SU-DHL-6 (cell line): ENCODE measurements at regions not wholly inside any gene's neighbourhood (a gene's known extent, or its start where the extent isn't known, plus 50 kb on each side); places are given as distances from the start of the nearest gene placed in this dataset.

Source experiments
- H2AFZ ChIP-seq: fragments of 200-600 bp; sonication (generic); 2 replicates; pipeline ENCODE4 v1.6.1; 2014; ENCODE audit warnings: low read depth, mild to moderate bottlenecking, moderate library complexity, mixed read lengths, antibody characterized with exemption, low read length; ENCODE audit not compliant: severe bottlenecking
- H3F3A ChIP-seq: fragments of 200-600 bp; shearing (Covaris generic); 2 replicates; pipeline ENCODE4 v1.6.0; 2016; ENCODE audit warnings: antibody characterized with exemption, mild to moderate bottlenecking; ENCODE audit not compliant: insufficient read depth
- H3K27ac ChIP-seq: fragments of 200-600 bp; sonication (generic); 2 replicates; pipeline ENCODE4 v1.5.1; 2016; ENCODE audit warnings: low read depth, mild to moderate bottlenecking, low read length, moderate library complexity, mixed read lengths
- H3K27me3 ChIP-seq: fragments of 200-600 bp; sonication (generic), shearing (Covaris generic); 2 replicates; pipeline ENCODE4 v1.6.0; 2014; ENCODE audit warnings: mild to moderate bottlenecking, low read length
- H3K36me3 ChIP-seq: fragments of 200-600 bp; sonication (generic); 2 replicates; pipeline ENCODE4 v1.6.1; 2014; ENCODE audit warnings: mild to moderate bottlenecking, low read length, mixed read lengths
- H3K4me2 ChIP-seq: fragments of 300-600, 200-600 bp; shearing (Covaris generic), sonication (generic); 2 replicates; pipeline ENCODE4 v1.6.0; 2014; ENCODE audit warnings: low read length, low read depth, mild to moderate bottlenecking; ENCODE audit not compliant: poor library complexity, severe bottlenecking
- H3K4me3 ChIP-seq: fragments of 200-600 bp; sonication (generic); 2 replicates; pipeline ENCODE4 v1.5.1; 2014; ENCODE audit warnings: antibody characterized with exemption, low read length, mild to moderate bottlenecking, mixed read lengths; ENCODE audit not compliant: insufficient read depth, poor library complexity, severe bottlenecking
- H3K79me2 ChIP-seq: fragments of 200-600 bp; sonication (generic); 2 replicates; pipeline ENCODE4 v1.6.1; 2014; ENCODE audit warnings: mild to moderate bottlenecking, low read length, moderate library complexity; ENCODE audit not compliant: insufficient read depth
- H3K9ac ChIP-seq: fragments of 200-600 bp; sonication (generic); 2 replicates; pipeline ENCODE4 v1.7.0; 2014; ENCODE audit warnings: mild to moderate bottlenecking, low read length
- H3K9me2 ChIP-seq: fragments of 200-600 bp; sonication (generic); replicated peaks from 2 replicates; pipeline ENCODE4 v1.6.1; 2014; ENCODE audit warnings: low read length; ENCODE audit not compliant: insufficient read depth
- H3K9me3 ChIP-seq: fragments of 200-600 bp; sonication (generic); 2 replicates; pipeline ENCODE4 v1.6.1; 2014; ENCODE audit warnings: low read length, mixed read lengths; ENCODE audit not compliant: insufficient read depth
- H4K20me1 ChIP-seq: fragments of 200-600 bp; sonication (generic); 2 replicates; pipeline ENCODE4 v1.6.1; 2014; ENCODE audit warnings: low read depth, mild to moderate bottlenecking, antibody characterized with exemption, low read length, moderate library complexity, mixed read lengths
- EZH2phosphoT487 ChIP-seq: fragments of 200-600 bp; sonication (generic), shearing (Covaris generic); conservative IDR thresholded peaks from 2 replicates; pipeline ENCODE4 v1.6.1; 2018; ENCODE audit warnings: mild to moderate bottlenecking, antibody characterized with exemption, low read length, moderate library complexity, mixed read lengths
- TF ChIP-seq, protein P1 (sequence below): fragments of 200-600 bp; sonication (generic); IDR thresholded peaks from one replicate; pipeline ENCODE4 v1.5.1; 2017; ENCODE audit warnings: antibody characterized with exemption, mild to moderate bottlenecking, low read length, moderate library complexity; ENCODE audit not compliant: insufficient read depth, poor library complexity, severe bottlenecking

DNA sequence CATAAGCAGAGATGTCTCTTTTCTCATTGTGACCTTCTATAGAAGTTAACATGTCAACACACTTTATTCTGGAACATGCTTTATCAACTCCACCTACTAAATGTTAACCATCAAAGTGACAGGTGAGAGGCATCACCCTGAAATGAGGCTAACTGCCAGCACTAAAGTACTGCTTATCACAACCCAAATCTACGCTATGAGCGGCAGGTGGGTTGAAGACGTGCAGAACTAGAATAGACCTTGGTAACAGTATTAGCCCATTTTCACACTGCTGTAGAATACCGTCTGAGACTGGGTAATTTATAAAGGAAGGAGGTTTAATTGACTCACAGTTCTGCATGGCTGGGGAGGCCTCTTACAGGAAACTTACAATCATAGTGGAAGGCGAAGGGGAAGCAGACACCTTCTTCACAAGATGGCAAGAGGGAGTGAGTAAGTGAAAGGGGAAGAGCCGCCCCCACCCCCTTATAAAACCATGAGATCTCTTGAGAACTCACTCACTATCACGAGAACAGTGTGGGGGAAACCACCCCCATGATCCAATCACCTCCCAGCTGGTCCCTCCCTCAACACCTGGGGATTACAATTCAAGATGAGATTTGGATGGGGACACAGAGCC is 359.0 kb downstream of the SEC23A start:
- no peak overlapping the region for H3K9ac ChIP-seq
- H4K20me1 ChIP-seq: no peaks in the 10 kb centered on the region
- no peak overlapping the region for H2AFZ ChIP-seq
- H3K27ac ChIP-seq: no peak overlapping the region
- no peaks in the 10 kb centered on the region for H3F3A ChIP-seq
- TF ChIP-seq, protein P1, sequence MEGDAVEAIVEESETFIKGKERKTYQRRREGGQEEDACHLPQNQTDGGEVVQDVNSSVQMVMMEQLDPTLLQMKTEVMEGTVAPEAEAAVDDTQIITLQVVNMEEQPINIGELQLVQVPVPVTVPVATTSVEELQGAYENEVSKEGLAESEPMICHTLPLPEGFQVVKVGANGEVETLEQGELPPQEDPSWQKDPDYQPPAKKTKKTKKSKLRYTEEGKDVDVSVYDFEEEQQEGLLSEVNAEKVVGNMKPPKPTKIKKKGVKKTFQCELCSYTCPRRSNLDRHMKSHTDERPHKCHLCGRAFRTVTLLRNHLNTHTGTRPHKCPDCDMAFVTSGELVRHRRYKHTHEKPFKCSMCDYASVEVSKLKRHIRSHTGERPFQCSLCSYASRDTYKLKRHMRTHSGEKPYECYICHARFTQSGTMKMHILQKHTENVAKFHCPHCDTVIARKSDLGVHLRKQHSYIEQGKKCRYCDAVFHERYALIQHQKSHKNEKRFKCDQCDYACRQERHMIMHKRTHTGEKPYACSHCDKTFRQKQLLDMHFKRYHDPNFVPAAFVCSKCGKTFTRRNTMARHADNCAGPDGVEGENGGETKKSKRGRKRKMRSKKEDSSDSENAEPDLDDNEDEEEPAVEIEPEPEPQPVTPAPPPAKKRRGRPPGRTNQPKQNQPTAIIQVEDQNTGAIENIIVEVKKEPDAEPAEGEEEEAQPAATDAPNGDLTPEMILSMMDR: no peak
- no peaks in the 10 kb centered on the region for H3K9me2 ChIP-seq
- no peaks in the 10 kb centered on the region for H3K9me3 ChIP-seq
- H3K4me3 ChIP-seq: no peak overlapping the region
- no peak overlapping the region for H3K4me2 ChIP-seq
- no peaks in the 10 kb centered on the region for H3K79me2 ChIP-seq
- no peaks in the 10 kb centered on the region for H3K27me3 ChIP-seq
- H3K36me3 ChIP-seq: no peaks in the 10 kb centered on the region

DNA sequence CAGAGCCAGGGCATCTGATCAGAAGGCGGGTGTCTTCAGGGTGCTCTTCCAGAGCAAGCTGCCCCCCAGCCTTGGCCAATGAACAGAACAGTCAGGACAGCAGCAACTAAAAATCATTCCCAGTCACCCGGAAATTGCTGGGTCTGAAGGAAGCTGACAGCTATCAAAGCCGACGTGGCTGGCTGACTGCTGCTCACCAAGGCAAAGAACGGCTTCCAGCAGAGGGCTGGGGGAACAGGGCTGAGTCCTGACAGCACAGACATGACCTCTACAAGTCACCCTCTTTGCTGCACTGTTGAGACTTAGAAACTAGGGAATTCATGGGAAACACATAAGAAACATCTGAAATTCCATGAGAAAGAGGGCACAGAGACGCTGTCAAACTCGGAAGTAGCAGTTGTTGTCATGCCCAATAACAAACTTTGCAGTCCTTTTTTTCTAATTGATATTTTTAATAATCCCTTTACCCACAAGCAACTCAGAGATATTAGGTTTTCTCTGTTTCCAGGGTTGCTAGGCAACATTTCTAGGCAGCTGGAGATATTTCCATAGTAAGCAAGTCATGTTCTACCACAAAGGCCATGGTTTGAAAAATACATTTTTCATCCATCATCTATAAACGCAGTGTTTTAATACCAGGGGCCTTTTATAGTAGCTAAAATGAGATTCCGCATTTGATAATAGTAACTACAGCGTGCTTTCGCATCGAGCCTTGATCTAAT is 365.2 kb downstream of the SEC23A start:
- Histone ChIP-seq H3K4me2 (no peak overlapping the region), H3K9me3 (no peaks in the 10 kb centered on the region), H3K36me3 (no peaks in the 10 kb centered on the region), H3F3A (no peaks in the 10 kb centered on the region), H3K27ac (no peak overlapping the region), H3K27me3 (no peaks in the 10 kb centered on the region), H3K79me2 (no peaks in the 10 kb centered on the region), H3K4me3 (no peak overlapping the region), H4K20me1 (no peaks in the 10 kb centered on the region), H3K9me2 (no peaks in the 10 kb centered on the region), H3K9ac (no peak overlapping the region), H2AFZ (no peak overlapping the region)
- TF ChIP-seq, protein P1: no peak
- no peak for TF ChIP-seq EZH2phosphoT487

DNA sequence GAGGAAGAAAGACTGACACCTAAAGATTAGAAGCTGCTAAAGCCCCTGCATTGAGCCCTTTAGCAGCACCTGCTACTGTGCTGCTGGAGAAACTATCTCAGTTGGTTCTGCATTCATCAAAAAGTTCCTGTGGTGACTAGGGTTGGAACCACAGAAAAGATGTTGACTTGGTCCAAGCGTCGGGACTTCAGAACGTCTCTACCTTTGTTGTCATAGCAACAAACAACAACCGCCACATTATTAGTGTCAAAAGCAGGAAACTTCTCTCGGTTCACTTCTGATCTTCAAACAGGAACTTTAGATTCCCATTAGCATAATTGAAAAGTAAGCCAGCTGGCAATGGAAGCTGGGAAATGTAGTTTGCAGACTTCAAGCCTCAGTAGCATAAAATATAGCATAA is 368.0 kb downstream of the SEC23A start:
- no peaks in the 10 kb centered on the region for H3K79me2 ChIP-seq
- no peak overlapping the region for H3K4me2 ChIP-seq
- no peak overlapping the region for H3K4me3 ChIP-seq
- TF ChIP-seq, protein P1: no peak
- no peak for TF ChIP-seq EZH2phosphoT487
- no peak overlapping the region for H2AFZ ChIP-seq
- no peaks in the 10 kb centered on the region for H3K36me3 ChIP-seq
- no peak overlapping the region for H3K9ac ChIP-seq
- H3K27me3 ChIP-seq: no peaks in the 10 kb centered on the region
- H3K9me3 ChIP-seq: no peaks in the 10 kb centered on the region
- H3F3A ChIP-seq: no peaks in the 10 kb centered on the region
- no peaks in the 10 kb centered on the region for H3K9me2 ChIP-seq
- no peaks in the 10 kb centered on the region for H4K20me1 ChIP-seq
- H3K27ac ChIP-seq: no peak overlapping the region
